Stimulated activated CD4-positive, alpha-beta T cell treated with anti-CD3 and anti-CD28 coated beads, Interleukin-2, amount 100 ng/mL, for 48 hours (primary cell): ENCODE measurements at regions not wholly inside any gene's neighbourhood (a gene's known extent, or its start where the extent isn't known, plus 50 kb on each side); places are given as distances from the start of the nearest gene placed in this dataset.

Experiments used
- DNase-seq, 2 donors: peaks; one replicate each; pipeline ENCODE4 v3.0.0-alpha.2; 2020

DNA sequence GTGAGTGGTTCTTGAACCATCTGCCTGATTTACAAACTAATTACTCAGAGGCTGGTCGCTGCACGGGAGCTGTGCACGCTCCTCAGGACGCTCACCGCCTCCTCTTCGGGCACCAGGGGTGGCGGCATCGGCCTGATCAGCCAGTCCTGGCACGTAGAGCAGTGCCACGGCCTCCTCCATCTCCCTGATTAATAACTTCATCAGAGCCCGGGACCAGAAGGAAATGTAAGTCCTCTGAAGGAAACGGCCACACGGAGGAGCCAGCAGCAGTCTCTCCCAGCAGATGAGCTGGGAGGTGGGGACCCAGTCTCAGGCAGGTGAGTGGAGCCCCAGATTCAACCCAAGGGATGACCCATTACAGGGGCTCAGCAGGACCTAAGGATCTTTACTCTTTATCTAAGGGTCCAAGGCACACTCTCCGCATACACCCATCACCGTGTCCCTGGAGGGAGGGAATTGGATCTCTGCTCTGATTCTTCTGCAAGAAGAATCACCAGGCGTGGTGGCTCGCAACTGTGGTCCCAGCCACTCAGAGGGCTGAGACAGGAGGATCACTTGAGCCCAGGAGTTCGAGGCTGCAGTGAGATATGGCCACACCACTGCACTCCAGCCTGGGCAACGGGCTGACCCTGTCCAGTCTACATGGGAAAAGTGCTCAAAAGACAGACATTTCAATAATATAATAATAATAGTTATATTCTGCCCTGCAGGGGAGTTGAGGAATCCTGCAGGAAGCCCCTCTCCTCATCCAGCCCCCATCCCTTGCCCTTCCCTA lies 366.5 kb downstream of the SEC14L1 start:
- no peak for DNase-seq

DNA sequence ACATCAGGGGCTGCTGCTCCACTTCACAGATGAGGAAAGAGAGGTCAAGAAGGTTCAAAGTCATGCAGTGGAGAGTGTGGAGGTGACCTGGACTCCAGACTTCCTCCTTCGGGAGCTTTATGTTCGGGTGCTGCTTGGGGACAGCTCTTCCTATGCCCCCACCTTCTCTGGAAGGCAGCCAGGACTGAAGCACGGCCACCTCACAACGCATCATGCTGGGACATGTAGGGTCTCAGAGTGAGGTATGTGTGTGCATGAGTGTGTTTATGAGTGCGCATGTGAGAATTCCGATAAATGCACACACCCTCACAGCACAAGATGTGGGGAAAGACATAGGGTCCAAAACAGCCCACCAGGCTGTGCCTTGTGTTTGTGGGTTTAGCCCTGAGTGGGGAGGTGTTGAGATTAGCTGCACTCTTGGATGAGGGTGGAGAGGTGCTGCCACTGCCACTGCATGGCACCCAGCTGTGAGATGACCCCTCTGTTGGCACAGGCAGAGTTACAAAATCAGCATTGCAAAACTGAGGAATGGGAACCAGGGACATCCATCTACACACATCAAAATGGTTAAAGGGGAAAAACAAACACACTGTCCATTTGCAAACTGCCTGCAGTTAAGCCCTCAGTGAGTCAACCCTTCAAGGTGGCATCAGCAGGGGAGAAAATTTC lies 367.4 kb downstream of the SEC14L1 start:
- DNase-seq: no peak

DNA sequence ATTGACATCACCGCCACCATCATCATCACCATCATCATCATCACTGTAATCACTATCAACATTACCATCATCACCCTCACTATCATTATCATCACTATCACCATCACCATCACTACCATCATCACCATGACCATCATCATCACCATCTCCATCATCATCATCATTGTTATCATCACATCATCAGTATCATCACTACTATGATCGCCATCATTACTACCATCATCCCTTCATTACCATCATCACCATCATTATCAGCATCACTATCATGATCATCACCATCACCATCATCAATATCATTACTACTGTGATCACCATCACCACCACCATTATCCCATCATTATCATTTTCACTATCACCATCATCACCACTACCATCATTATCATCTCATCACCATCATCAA lies 368.3 kb downstream of the SEC14L1 start:
- DNase-seq: no peak

DNA sequence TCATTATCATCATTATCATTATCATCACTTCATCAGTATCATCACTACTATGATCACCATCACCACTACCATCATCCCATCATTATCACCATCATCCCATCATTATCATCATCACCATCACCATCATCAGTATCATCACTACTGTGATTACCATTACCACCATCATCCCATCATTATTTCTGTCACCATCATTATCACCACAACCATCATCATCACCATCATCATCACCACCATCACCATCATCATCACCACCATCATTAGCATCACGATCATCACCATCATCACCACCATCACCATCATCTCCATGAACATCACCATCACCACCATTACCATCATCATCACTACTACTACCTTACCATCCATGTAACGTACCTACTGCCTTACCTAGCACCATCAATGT lies 368.8 kb downstream of the SEC14L1 start:
- DNase-seq: no peak

DNA sequence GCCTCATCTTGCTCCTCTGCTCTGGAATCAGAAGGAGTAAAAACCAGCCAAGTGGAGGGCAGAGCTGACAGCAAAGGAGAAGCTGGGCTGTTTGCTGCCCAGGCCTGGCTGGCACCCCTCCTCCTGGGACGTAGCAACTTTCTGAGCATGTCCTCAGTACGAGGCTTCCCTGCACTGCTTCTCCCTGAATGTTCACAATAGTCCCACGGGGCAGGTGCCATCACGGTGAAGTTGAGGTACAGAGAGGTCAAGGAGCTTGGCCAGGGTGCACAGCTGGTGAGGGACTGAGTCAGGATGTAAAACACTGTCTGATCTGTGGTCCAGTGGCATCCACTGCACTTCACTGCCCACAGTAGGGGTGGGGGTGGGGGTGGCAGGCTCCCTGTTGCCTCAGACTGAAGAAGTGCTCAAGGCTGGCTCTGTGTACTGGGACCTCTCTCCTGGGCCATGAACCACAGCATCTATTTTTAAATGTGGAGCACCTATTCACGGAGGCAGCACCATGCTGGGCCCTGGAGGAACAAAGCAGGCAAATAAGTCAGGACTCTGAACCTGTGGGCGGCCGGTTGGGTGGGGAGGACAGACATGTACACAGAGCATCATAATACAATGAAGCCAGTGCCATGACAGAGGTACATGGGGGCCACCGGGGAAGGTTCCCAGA lies 369.5 kb downstream of the SEC14L1 start:
- no peak for DNase-seq

DNA sequence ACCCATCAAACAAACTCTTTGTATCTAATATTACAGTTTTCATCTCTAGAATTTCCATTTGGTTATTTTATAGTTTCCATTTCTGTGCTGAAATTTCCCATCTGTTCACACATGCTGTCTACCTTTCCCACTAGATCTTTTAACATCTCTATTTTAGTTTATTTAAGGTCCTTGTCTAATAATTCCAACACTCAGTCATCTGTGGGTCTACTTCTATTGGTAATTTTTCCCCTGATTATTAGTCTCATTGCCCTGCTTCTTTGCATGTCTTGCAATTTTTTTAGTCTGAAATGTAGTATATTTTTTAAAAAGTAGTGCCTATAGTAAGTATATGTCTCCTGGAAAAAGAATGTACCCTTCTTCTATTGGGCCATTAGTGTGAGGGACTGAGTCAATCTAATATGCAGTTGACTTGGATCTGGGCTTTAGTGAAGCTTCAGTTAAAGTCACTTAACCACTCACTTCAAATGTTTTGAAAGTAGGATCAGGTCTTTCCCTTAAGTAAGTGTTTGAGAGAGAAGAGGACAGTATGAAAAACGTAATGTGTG lies 370.8 kb downstream of the SEC14L1 start:
- no peak for DNase-seq

DNA sequence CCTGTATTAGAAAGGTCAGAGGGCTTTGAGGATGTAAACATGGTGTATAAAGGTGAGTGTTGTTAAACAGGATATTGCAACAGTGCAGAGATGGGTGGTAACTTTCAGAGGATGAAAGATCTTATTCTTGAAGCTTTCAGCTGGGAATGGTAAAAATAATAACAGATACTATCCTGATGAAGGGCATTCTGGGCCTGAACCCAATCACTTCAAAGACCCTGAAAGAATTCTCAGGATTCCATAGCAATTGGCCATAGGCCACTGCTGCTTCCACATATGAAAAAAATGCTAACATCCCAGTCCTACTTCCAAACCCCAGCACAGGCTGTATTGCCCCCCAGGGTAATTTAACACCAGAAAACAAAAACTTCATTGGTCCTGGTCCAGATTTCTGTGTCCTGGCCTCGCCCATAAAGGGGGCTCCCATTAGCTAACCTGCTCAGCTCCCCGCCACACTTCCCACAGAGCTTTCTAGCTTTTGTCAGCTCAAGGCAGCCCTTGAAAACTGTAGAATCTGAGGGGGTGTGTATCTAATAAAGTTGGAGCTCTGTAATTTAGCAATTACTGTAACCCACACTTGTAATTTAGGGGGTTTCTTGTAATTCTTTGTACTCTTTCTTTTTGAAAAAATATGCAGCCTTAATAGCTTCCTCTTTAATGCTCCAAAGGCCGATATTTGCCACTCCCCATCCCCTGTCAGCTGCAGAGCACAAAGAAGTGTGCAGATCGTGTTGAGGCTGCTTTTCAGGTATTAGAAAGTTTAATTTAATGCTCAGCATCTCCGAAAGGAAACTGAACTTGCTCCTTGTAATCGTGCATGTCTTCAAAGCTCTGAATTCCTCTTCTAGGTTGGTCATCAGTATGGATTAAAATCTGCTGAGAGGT lies 371.5 kb downstream of the SEC14L1 start:
- no peak for DNase-seq

DNA sequence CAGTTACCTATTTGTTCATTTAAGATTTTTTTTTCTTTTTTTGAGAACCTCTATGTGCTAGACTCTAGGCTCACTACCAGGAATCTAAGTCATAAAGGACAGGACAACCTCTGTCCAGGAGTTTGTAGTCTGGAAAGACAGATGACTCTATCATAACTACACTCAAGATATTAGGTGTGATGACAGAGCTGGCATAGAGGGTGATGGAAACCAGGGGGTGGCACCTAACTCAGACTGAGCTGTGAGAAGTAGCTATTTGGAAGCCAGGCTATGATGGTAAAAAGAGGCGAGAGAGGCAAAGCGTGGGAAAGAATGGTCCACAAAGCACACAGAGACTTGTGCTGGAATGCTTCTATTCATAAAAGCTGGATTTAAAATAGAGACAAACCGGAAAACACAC lies 372.3 kb downstream of the SEC14L1 start:
- no peak for DNase-seq

DNA sequence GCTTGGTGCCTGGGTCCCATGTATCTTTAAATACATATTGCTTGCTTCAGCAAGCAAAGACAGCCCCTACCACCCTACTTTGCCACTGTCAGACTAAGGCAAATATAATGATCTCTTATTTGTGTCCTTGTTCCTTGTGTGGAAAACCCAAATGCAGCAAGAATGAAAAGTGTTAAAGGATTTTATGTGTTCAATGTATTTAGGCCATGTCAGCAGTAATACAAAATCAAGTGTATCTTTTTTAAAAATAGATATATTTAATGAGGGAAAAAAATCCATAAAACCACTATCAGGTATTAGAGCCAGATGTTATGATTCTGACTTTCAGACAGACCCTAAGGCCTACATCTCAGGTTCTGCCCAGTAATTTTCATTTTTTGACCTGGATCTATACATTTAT lies 374.5 kb downstream of the SEC14L1 start:
- no peak for DNase-seq

DNA sequence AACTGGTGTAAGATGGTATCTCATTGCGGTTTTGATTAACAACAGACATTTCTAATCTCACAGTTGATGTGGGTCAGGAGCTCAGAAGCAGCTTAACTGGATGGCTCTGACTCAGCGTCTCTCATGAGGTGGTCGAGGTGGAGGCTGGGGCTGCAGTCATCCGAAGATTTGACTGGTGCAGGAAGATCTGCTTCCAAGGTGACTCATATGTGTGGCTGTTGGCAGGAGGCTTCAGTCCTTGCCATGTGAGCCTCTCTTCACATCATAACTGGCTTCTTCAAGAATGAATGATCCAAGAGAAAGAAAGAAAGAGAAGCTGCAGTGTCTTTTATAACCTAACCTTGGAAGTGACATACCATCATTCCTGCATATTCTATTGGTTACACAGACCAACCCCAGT lies 376.1 kb downstream of the SEC14L1 start:
- no peak for DNase-seq

DNA sequence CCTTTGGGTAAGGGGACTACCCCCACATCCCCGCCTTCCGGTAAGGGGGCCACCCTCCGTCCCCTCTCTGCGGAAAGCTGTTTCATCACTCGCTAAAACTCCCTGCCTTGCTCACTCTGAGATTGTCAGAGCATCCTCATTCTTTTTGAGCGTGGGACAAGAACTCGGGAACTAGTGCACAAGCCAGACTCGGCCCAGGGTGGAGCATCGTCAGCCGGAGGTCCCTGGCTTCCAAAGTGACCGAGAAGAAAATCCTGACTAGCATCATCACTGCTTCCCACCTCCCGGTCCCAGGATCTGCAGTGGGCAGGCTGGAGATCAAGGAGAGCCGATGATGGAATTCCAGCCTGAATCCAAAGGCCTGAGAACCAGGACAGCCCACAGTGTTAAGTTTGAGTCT lies 380.3 kb downstream of the SEC14L1 start:
- no peak for DNase-seq

DNA sequence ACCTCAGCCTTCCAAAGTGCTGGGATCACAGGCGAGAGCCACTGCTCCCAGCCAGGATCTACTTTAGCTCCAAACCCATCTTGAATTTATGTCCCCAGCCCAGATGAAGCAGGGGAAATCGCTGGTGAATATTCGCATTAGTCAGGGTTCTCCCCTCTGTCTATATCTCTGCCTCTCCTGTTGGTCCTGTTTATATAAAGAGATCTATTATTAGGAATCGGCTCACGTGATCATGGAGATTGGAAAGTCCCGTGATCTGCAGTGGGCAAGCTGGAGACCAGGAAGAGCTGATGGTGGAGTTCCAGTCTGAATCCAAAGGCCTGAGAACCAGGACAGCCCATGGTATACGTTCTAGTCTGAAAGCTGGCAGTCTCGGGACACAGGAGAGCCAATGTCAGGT lies 382.8 kb downstream of the SEC14L1 start:
- no peak for DNase-seq

DNA sequence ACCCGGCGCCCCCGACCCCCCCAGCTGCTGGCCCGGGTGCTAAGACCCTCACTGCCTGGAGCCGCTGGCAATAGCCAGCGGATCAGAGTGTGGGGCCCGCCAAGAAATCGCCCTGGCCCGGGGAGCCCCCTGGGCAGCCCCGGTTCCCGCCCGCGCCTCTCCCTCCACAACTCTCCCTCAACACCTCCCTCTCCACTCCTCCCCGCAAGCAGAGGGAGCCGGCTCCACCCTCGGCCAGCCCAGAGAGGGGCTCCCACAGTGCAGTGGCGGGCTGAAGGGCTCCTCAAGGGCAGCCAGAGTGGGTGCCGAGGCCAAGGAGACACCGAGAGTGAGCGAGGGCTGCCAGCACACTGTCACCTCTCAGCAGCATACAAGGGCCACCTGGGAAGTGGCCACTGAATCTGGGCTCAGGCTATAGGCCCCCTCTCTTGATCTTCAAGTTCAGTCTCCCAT lies 385.5 kb downstream of the SEC14L1 start:
- DNase-seq: no peak

DNA sequence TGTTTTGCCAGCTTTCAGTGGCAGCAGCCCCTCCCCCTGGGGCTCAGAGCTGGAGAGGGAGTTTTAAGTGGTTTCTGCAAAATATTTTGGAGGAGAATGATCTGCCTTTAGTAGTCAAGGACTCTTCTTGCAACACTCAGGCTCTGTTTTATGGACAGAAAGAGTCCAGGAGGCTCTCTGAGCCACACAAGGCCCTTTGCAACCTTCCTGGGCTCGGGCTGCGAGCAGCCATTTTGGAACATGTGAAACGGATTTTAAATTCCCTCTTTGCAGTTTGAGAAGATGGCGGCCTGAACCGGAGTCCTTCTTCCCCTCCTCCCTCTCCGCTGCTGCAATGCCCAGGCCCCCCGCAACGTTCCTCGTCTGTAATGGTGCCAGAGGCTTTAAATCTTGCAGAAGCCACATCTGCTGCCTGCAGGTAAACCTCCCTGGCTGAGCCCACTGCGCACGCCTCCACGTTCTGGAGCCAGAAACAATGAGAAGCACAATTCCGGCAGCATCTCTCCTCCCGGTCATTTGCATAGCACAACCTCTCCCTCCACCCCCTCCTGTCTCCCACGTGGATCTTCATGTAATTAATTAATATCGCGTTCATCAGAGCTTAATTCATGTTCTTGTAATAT lies 386.1 kb downstream of the SEC14L1 start:
- no peak for DNase-seq

DNA sequence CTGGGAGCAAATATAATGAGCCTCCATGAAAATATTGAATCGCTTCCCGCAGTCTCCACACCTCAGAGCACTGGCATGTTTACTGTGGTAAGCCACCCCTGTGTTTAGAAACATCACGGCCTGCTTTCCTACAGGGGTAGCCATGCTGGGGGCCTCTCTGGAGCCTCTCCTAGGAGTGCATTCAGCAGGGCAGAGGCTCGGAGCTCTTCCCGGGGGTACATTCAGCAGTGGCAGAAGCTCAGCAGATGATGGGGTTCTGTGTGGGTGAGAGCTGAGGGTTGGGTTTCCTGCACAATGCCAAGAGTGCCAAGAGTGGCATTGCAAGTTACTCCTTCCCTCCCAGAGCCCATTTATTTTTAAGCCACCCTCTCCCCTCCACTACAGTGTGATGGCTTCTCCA lies 386.6 kb downstream of the SEC14L1 start:
- no peak for DNase-seq

DNA sequence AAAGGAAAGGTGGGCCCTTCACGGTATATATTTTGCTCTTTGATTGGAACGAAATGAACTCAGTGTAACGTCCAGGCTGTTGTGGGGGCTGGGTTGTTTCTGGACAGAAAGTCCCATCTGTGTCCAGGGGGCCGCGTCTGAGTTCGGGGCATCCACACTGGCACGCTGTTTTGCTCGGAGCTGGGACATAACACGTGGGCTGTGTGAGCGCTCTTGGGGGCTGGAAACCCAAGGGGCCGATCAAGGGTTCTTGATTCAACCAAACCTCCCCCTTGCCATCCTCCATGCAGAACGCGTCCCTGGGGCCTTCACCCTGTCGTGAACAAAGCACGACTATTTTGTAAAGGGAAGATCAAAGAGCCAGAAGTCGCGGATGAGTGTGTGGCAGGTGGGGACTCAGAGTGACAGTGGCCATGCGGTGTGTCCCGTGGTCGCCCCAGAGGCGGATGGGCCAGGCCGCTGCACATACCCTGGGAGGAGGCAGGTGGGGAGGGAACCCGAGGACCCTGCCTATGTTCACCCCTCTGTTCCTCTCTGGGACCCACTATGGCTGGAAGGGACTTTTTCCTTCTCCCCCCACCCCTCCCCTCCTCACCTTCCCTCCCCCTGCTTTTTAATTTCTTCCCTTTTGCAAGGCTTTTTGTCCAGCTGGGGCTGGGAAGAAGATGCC lies 387.2 kb downstream of the SEC14L1 start:
- no peak for DNase-seq

DNA sequence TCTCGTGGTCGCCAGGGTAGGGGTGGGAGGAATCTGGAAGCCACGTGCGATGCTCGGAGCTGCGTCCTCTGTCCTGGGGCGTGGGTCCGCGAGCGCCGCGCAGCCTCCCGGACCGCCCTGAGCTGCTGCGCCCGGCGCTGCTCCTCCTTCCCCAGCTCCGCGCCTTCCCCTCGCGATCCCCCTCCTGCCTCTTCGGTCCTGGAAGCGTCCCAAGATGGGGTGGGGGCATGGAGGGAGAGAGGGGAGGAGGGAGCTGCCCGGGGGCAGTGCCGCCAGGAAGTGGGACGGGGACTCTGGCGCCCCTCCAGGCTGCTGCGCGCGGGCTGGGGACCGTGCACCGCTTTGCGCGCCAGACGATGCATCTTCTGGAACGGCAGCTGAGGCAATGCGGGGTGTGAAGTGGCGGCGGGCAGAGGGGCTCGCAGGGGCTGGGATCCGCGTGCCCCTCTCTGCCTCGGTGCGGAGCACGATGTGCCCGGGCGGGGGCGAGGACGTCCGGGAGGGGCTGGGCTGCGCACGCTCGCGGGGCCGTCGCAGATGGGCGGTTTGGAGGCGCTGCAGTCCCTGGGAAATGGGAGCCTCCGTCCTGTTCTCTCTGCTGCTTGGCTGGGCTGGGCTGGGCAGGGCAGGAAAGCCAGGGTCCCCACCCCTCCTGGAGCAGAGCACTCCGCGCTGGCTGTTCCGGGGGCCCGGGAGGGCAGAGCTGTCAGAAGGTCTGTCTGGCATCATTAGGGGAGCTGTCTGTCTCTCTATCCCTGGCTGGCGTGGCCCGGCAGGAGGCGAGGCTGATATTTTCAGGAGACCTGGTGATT lies 388.0 kb downstream of the SEC14L1 start:
- DNase-seq: peak; percentile 23 to 31

DNA sequence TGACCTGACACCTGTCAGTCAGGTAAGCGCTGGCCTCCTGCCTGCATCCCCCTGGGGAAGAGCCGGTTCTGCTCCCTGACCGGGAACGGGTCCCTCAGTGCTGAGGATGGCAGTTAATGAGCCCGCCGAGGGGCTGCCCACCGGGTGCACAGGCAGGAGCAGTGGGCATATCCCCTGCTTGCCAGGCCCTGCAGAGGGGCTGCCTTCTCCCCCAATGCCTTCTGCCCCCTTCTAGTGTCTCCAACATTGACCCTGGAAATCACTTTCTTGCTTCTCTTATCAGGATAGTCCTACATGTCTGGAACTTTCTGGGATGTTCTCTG lies 388.5 kb downstream of the SEC14L1 start:
- DNase-seq: no peak

DNA sequence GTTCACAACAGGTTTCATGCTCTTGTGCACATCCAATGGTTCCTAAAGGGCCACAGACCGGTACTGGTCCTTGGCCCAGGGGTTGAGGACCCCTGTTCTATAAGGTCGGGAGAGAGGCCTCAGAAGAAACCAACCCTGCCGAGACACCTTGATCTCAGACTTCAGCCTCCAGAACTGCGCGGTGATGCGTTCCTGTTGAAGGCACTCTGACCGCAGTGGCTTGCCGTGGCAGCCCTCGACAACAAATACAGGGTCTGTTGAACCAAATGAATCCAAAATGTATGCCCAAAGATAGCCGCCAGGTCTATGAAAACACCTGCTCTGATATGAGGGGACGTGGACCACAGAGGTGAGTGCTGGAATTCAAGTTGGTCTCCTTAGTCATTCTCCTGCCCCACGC lies 389.8 kb downstream of the SEC14L1 start:
- DNase-seq: no peak

DNA sequence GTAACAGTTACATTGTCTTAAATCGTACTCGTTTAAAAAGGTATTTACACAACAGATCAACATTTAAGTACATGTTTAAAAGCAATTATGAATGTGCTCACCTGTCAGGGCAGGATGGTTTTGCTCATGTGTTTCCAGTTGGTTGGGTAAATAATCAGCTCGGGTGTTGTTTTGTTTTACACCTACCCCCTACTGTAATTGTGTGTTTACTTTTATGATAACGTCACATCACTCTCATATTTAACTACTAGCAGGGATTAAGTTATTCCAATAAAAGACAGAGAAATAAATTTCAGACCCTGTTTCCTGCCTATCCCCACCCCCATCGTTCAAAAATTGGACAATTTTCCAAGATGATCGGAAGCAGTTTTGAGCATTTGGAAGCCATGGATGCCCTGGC lies 390.2 kb downstream of the SEC14L1 start:
- DNase-seq: no peak

DNA sequence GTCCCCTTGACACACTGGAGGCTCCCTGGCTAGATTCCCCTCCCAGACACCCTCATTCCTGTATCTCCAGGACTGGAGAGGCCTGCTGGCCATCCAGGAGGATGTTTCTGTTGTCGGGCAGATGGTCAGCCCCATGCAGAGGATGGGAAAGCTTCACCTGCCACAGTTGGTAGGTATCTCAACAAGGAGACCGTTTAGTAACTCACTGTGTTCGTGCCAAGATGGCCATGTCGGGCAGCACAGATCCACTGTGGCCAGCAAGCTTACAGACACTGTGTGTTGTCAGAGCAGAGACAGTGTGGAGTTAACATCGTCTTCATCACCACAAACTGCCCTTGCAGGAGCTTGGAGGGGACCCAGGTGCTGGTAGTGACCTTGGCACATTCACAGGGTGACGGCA lies 390.9 kb downstream of the SEC14L1 start:
- DNase-seq: no peak
